CD1c-positive myeloid dendritic cell (primary cell): ENCODE measurements at regions not wholly inside any gene's neighbourhood (a gene's known extent, or its start where the extent isn't known, plus 50 kb on each side); places are given as distances from the start of the nearest gene placed in this dataset.
"Not testable (repeated sequence)": the region's sequence is repeated elsewhere in the genome, so short reads cannot be mapped to it uniquely, and the experiment has no call there.

Source experiments
- DNase-seq: peaks from one replicate; pipeline ENCODE4 v3.0.0-alpha.2; 2016; ENCODE audit errors: extremely low spot score

DNA sequence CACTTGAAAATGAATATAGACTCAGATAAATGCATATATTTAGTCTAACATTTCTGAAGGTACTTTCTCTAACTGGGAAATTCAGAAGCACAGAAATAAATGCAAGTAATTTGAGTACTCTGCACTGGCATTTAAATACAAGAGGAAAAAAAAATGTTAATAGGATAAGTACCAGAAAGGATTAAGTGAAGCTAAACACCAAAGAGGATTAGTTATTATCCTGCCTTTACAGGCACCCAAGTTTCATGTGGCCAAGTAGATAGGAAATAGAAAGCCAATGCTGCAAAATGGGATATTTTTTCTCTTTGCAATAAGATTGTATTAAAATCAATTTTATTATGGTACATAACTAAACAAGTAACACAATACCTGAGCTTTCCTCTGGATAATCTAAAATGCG, 762.5 kb downstream of the PCDH7 start:
- DNase-seq = no peak

DNA sequence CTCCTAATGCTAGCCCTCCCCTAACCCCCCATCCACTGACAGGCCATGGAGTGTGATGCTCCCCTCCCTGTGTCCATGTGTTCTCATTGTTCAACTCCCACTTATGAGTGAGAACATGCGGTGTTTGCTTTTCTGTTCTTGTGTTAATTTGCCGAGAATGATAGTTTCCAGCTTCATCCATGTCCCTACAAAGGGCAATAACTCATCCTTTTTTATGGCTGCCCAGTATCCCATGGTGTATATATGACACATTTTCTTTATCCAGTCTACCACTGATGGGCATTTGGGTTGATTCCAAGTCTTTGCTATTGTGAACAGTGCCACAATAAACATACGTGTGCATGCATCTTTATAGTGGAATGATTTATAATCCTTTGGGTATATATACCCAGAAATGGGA, 779.0 kb downstream of the PCDH7 start:
- DNase-seq = not testable (repeated sequence)

DNA sequence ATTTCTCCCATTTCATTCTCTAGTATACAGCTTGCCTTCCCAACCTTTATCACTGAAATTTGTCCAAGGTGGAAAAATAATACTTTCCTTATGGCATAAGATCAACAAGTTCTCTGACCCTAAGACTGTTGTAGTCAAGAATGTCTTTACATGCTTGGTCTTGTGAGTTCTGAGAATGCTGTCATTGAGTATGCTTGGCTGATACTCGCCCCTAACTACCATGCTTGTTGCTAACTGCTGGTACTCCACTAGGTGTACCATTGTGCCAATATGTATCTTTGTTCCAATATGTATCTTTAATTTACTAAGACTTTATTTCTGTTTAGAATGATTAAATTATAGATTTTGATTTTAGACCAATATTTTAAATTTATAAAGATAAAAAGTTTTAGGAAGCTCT, 796.4 kb downstream of the PCDH7 start:
- DNase-seq = no peak

DNA sequence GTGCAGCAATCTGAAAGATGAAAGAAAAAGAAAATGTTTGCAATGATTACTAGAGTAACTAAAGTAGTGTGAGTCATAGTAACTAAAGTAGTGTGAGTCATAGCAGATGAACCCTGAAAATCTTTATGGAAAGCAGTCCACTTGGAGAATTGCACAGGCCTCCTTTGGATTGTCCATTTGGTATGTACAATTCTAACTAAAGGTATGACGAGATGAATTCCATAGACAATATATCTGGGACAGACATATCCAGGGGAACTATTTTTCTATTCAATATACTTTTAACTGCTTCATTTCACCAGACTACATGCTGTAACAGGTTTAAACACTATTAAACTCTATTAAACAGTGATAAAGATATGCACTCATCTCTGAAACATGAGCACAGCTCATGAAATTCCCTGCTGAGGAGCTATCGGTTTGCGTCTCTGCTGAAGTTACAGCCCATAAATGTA, 798.7 kb downstream of the PCDH7 start:
- no peak for DNase-seq

- DNase-seq = no peak
Measured at GRCh38 chr4:31530555-31530954, 810.4 kb downstream of the PCDH7 start.

DNA sequence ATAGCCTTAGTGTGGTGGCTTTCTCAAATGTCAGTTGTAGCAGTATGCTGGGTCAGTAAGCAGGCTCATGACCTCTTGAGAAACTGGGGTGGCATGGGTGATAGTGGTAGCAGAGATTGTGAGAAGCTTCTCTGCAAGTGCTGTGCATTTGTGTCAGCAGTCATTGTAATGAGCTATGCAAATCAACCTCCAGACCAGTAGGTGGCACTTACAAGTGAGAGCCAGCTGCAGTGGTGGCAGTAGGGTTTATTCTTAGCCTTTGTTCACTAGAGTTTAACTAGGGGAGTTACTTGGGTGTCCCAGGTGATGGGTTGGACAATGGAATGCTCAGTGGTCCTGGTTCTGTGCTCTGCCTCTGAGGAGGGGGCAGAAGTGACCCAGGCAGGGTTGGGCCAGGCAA, 818.7 kb downstream of the PCDH7 start:
- no peak for DNase-seq

DNA sequence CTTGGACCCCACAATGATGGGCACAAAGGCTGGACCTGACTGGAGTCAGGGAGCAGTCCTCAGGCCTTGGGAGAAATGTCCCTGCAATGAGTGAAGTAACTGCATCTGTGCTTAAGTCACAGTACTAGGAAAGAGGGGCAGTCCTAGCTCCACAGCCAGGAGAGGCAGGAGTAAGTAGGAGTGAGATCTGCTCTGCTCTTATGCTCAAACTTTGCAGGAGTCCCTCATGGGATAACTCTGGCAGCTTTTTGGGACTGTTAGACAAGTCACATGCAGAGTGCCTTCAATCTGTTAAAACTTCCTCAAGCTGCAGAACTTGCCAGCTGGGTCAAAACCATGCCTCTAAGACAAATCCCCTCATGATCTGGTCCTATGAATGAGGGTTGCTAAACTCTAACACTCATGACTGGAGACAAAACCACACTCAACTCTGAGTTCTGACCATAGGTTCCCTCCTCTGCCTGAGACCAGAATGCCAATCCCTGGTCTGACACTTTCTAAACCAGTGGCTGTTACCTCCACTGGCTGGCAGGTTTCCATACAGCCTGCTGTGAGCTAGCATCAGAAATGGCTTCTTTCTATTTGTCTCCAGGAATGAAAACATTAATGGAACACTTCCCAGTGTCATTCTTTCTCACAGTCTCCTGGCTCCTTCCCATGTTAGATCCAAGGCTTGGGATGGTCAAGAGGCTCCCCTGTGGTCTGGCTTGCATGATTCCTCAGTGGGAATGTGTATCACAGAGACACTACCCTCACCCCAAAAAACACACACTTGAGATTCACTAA, 819.3 kb downstream of the PCDH7 start:
- DNase-seq = no peak

DNA sequence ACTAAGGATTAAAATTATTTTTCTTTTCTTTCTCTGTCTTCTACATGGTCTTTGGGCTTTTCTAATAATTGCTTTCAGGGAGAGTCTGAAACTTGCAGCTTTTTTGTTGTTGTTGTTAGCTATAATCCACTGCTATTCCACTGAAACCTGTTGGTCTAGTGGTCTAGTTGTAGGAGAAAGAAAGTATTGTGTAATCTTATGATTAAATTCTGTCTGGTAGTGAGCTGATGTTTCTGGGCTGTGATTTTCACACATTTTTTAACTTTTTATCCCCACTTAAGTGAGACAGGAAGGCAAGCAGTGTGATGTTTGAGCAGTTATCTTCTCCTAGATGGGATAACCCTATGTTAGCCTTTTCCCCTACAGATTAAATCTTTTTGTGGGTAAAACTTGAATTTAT, 825.2 kb downstream of the PCDH7 start:
- DNase-seq = no peak

GRCh38 chr4:31545755-31546154, 825.6 kb downstream of the PCDH7 start:
- no peak for DNase-seq

DNA sequence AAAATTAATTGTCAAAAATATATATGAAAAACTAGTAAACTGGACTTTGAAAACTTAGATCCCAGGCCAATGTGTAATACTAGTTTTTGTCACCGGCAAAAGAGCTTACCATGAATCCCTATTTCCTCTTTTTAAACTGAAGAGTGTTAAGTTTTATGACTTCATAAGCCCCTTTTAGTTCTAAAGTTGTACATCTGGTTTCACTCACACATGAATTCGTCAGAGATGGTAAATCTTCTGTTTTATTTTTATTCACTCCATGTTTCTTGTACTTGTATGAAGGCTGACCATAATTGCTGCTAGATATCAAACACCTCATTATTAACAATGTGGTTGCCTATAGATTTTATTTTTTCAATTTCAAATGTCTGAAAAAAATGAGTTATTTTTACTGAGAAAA, 827.9 kb downstream of the PCDH7 start:
- DNase-seq = no peak

DNA sequence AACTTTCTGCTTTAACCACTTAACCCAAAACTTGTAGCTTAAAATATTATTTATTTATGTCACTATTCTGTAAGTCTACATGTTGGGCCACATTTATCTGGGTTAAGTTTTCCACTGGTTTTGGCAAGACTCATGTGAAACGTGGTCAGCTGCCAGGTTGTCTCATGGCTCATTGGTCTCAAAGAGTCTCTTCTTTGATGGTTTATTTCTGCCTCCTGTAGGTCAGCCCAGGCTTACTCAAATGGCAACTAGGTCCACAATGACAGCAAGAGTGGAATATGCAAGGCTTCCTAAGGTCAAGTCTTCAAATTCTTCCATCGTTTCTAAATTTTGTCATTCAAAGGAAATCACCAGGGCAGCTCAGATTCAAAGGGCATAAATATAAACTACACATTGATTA, 828.7 kb downstream of the PCDH7 start:
- no peak for DNase-seq

DNA sequence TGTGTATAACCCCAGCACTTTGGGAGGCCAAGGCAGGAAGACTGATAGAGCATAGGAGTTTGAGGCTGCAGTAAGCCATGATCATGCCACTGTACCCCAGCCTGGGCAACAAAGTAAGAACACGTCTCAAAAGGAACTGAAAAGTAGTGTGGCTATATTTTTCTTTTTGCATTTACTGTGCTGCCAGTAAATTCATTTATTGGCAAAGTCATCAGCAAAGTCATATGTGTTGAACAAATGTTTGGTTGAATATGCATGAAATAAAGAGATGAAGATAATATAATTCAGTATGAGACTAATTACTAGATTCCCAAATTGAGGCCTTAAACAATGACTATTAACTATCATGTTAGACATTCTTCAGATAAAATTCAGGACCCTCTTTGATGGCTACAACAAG, 829.1 kb downstream of the PCDH7 start:
- DNase-seq = no peak

GRCh38 chr4:31557437-31557836, 837.3 kb downstream of the PCDH7 start:
- no peak for DNase-seq

DNA sequence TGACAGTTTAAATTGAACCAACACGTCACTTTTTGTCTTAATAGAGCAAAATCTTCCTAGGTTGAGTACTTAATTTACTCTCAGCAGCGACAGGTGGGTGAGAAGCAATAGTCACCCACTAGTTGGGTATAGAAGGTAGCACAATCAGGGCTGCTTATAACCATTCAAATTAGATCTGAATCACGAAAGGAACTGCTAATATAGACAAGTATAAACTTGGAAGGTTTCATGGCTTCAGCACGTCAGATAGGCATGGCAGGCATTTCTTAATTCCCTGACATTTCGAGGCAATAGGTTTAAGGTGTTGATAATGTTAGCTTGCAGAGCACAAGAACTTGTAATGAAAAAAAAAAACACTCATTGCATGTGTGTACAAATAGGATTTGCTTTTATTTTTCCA, 853.4 kb downstream of the PCDH7 start:
- DNase-seq = no peak

DNA sequence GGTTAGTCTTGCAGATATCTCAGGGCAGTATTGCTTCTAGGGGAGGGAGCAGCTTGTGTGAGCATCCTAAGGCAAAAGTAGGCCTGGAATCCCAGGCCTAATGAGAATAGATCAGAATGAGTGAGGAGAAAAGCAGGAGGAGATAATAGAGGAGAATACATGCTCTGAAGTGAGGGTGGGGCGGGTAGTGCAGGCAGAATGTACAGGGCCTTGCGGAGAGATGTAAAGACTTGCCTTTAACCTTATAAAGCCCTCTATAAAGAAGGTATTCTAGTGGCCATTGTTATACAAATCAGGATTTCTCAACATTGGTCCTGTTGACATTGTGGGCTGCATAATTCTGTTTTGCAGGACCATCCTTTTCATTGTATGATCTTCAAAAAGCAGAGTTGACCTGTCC, 855.3 kb downstream of the PCDH7 start:
- DNase-seq = no peak

DNA sequence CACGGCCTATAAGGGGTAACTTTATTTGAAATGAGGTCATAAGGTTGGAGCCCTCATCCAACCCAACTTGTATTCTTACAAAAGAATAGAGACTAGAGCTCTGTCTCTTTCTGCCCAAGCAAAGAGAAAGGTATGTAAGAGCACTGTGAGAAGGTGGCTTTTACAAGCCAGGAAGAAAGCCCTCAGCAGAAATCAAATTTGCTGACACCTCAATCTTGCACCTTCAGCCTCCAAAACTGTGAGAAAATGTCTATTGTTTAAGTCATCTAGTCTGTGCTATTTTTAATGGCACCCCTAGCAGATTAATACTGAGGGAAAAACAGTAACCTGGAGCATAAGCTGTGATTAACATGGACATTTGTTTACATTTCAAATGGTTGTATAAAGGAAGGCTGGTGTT, 860.7 kb downstream of the PCDH7 start:
- no peak for DNase-seq

GRCh38 chr4:31585503-31585902, 865.3 kb downstream of the PCDH7 start:
- DNase-seq = no peak

DNA sequence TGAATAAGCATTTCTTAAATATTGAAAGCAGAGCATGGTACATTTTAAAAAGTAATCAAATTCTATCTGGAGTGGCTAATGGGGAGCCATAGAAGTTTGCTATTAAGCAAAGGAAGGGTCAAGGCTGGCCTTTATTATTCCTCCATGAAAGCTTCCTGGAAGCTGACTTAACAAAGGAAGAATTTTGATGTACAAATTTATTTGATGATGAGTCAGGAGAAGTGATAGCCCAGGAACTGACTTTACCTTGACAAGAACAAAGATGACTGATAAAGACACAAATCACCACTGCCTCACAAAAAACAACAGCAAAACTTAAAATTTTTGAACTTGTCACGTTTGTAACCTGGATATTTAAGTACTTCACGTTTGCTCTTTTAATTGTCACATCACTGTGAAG, 872.1 kb downstream of the PCDH7 start:
- no peak for DNase-seq

GRCh38 chr4:31595496-31595895, 875.3 kb downstream of the PCDH7 start:
- DNase-seq = no peak

DNA sequence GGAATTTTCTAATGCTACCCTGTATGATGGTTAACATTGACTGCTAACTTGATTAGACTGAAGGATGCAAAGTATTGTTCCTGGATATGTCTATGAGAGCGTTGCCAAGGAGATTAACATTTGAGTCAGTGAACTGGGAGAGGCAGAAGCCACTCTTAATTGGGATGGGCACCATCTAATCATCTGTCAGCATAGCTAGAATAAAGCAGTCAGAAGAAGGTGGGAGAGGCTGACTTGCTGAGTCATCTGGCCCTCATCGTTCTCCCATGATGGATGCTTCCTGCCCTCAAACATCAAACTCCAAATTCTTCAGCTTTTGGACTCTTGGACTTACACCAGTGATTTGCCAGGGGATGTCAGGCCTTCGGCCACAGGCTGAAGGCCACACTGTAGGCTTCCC, 878.5 kb downstream of the PCDH7 start:
- no peak for DNase-seq

- no peak for DNase-seq
Measured at GRCh38 chr4:31601793-31602192, 881.6 kb downstream of the PCDH7 start.

- no peak for DNase-seq
Measured at GRCh38 chr4:31613946-31614623, 893.9 kb downstream of the PCDH7 start.

- no peak for DNase-seq
Measured at GRCh38 chr4:31617667-31618066, 897.5 kb downstream of the PCDH7 start.

GRCh38 chr4:31620476-31620875, 900.3 kb downstream of the PCDH7 start:
- DNase-seq = no peak
